ENCODE measurements at regions not wholly inside any gene's neighbourhood (a gene's known extent, or its start where the extent isn't known, plus 50 kb on each side); places are given as distances from the start of the nearest gene placed in this dataset.

DNA sequence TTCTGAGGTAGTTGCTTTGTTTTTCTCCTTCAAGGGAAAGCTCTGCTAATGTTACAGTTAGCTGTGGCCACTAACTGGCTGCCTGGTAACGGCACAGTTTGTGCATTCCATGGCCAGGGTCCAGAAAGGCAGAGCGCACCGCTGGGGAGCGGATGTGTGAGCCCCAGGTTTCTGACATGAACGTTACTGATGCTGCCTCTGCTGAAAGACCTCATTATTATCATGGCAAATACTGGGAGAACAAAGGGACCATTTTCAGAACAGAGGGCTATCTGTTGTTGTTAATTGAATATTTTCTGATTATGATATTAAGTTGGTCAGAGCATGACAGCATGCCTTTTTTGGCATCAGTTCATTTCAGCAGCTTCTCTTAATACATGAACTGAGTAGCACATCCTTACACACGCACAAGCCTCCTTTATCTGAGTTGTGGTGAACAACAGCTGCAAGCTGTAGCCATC is 134.1 kb downstream of the NUDT12 start:
- DNase-seq (ENCODE audit: low read depth, low spot score): no peak

DNA sequence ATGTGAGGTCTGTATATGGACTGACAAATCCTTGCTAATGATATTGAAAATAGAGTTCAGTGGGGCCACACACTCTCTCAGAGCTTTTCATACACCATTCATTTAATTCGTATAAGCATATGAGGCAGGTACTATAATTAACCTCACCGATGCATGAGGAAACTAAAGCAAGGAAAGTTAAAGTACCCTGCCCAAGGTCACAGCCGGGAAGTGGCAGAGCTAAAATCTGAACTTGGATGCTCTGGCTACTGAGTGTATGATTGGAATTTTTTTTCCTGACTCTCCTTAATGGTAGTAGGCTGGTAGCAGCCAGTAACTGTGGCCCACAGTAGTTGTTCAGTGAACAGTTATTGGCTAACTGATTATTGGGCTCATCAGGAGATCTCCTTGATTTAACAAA is 135.3 kb downstream of the NUDT12 start:
- no peak for DNase-seq (ENCODE audit: low read depth, low spot score)

DNA sequence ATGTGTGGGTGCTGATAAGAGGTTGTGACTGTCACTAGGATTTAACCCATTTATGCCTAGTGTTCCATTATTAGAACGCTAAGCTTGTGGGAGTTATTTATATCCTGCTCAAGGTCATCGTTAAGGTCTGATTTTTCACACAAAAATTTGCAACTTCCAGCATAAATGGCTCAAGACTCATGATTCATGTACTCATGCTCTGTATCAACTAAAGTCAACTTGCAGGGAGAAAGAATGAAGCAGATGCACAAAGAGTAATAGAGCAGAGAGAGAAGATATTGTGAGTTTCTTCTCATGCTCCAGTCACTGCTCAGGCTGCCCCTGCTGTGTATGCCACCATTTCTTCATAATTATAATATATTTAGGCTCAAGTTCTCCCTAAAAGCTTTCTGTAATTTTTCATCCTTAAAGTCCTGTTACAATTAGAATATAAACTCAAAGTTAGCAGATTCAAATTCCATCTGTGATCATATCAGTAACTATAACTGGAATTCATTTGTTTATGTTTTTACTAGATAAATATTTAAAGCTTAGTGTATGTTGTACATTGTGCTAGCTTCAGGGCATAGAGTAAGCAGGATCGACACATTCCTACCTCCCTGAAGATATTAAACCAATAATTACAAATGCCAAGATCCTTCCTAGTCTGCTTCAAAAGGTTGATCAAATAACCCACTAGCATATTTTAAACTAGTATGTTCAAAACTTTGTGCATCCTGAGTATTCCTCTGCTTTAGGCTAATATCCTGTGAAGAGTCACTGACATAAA is 136.7 kb downstream of the NUDT12 start:
- no peak for DNase-seq (ENCODE audit: low read depth, low spot score)

DNA sequence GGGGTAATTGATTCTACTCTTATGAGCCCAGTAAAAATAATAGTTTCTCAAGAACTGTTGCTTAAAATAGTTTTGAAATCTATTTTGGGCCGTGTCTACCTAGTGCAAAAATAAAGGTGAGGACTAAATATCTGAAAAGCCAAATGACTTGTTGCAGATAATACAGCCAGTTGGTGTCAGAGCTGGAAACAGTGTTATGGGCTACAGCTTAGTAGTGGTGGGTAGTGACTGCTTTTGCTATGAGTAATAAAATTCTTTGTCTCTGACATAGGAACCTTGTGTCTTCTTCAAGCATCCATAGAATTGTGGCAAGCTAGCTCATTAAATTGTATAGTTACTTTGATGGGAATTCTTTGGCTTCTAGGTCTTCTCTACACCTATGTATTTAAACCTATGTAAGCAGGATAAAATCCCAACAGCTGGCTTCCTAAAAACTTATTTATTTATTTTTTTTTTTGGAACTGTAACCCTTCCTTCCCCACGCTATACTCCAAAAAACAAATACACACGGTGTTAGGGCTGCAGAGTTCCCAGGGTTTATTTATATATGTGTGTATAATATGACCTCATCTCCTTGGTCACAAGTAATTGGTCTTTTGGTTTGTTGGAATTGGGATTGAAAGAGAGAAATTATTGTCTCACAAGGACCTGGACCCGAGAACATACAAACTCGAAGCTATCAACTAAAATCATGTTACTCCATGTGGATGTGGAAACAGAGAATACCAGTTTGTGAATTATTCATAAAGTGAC is 138.0 kb downstream of the NUDT12 start:
- DNase-seq (ENCODE audit: low read depth, low spot score): no peak

DNA sequence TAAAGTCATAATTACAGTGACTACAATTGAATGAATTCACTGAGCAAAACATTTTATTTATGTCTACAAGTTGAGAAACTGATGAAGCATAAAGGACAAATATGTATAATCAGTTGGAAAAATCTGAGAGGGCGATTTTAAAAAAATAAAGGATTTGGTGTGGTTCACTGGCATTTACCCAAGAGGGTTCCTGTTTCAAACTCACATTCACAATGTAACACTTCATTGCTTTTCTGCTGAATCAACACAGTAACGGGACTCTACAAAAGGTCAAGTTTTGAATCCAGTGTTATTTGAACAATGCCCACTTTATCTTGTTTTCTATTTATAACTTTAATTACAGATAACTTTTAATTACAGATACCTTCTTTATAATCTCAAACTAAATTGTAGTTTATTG is 138.6 kb downstream of the NUDT12 start:
- DNase-seq (ENCODE audit: low read depth, low spot score): no peak

DNA sequence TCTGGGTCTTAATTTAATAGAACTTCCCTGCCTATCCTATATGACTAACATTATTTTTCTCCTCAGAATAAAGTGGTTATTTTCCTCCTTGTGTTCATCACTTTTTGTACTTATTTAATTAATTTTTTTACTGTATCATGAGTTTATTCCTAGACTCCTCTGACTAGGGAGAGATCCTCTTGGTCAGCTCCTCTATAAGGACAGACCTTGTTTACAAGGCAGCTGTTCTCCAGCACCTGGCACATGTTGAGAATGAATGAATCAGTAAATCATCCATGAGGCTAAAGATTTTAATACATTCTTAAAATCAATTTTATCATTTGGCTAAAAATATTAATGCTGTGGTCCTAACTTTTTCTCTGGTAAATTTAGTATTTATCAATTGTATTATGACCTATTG is 139.8 kb downstream of the NUDT12 start:
- DNase-seq (ENCODE audit: low read depth, low spot score): no peak

DNA sequence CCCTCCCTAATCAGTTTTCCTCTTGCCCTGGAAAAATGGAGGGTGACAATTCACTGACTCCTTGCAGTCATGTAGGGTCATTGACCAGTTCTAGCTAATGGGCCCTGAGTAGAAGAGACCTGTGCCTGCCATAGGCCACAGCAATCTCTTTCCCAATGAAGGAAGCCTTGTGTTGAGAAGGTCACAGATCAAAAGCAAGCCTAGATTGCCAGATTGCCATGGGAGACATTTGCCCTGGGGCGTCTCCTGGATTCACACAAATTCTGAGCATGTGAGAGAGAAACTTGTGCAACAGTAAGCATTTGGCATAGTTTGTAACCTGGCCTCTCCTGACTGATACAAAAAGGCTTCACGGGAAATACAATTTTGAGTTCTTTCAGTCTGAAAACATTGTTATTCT is 148.0 kb downstream of the NUDT12 start:
- peak; percentile 73 for DNase-seq (ENCODE audit: low read depth, low spot score)

DNA sequence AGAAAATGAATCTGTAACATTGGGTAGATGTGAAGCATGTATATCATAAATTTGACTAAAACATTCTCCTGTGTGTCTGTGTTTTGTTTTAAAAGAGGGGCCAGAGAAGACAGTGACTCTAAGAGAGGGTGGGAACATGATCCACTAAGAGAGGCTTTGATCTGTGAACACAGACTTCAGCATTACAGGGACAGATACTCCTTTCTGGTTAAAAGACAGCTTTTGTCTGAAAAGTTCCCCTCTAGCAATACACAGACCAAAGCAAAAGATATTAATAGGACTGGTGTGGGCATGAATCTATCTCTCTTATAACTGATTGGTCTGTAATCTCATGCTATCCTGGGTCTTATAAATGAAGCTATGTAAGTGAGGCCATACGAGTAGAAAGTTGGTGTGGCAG is 150.9 kb downstream of the NUDT12 start:
- no peak for DNase-seq (ENCODE audit: low read depth, low spot score)

DNA sequence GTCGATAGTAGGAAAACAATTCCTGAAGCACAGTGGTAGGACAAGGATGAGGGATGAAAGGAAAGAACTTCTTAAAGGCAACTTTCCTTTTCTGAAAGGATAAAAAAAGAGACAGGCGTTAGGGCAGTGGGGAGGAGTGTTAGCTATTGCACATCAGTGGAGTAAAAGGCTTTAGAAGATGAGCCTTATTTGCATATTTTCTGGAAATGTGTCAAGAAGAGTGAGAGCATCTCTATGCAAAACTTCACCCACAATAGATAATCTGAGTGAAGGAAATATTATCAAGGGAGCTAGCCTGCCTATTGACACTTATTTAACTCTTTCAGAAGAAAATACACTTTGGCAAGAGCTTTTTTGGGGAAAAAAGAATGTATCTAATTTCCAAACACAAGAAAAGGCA is 151.6 kb downstream of the MACIR start:
- no peak for DNase-seq (ENCODE audit: low read depth, low spot score)

DNA sequence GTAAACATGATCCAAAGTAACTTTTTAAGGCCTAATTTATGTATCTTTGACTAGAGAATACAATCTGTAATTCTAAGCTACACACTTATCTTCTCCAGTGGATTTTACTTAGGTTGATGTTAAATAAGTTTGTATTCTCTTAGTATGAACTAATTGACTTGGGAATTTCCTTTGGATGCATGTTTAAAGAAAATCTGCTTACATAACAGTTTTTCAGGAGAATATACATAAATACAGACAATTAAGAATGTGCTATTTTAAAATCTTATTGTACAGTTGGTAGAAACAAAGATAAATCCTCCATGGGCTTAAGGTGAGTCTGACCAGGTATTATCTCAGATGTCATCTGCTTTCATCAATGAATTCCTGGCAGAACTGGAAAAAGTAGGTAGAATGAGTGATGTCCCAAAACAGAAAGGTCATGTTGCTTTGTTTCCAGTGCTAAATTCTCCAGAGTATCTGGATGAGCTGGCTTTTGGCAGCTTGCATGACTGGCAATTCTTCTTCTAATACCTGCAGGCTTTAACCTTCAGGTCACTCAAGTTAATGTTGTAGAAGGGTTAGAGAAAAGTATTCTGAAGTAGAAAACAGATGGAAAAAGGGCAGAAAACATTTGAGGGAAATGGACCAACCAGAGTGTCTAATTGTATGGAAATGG is 150.6 kb downstream of the MACIR start:
- DNase-seq (ENCODE audit: low read depth, low spot score): peak; percentile 26

DNA sequence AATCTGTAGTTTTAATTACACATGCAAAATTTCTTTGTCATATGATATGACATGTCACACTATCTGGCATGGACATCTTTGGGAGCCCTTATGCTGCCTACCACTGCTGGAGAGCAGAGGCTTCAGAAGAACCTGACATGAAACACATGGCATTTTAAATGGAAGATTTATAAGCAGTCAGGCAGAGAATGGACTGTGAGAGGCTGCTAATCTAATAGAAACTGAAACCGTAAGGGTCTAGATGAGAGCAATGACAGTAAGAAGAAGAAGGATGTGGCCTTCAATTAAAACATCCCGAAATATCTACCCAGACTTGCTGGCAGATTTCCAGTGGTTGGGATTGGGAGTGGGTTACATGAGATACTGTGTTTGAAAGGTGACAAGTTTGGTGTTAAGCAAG is 149.8 kb downstream of the MACIR start:
- no peak for DNase-seq (ENCODE audit: low read depth, low spot score)

DNA sequence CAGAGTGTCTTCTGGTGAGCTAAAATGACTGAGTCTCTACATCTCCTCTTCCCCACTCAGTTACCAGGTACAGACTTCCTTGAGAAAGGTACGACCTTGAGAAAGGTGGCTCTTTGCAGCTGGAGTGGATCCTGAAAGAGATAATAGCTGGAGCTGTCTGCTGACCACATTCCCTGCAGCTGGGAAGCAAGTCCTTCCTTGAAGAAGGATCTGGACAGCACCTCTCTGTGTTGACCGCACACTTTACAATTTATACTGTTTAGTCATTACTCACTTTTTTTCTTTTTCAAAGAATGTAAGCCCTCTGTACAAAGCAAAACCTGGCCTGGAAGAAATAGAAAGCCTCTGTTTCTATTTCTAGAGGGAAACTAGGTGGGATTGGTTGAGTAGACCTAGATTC is 148.8 kb downstream of the MACIR start:
- DNase-seq (ENCODE audit: low read depth, low spot score): no peak

DNA sequence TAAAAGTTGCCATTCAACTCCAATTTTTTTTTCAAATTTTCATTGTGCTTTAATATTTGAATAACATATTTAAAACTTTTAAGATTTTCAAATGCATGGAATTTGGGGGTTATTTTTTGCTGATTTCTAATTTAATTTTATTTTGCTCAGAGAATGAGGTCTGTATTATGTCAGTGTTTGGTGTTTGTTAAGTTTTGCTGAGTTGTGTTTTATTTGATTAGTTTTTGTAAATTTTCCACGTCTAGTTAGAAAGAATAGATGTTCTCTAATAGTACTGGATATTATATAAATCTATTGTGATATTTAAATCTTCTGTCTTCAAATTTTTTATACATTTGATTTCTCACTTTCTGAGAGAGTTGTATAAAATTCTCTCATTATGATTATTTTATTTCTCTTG is 145.9 kb downstream of the MACIR start:
- DNase-seq (ENCODE audit: low read depth, low spot score): no peak

DNA sequence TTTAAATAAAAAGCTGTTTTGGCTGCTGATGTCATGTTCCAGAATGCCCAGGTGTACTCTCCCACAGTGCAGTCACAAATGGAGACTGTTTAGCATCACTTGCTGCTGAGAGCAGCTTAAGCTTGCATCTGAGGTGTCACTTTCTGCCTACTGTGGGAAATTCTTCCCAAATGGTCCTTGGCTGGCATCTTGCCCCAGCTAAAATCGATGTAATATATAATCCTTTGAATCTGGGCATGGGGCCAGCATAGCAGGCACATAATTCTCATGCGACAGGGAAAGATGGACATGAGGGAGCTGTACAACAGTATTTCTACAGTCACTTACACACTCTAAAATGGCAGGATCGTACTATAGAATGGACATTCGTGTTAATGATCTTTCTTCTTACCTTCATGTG is 144.3 kb downstream of the MACIR start:
- no peak for DNase-seq (ENCODE audit: low read depth, low spot score)

DNA sequence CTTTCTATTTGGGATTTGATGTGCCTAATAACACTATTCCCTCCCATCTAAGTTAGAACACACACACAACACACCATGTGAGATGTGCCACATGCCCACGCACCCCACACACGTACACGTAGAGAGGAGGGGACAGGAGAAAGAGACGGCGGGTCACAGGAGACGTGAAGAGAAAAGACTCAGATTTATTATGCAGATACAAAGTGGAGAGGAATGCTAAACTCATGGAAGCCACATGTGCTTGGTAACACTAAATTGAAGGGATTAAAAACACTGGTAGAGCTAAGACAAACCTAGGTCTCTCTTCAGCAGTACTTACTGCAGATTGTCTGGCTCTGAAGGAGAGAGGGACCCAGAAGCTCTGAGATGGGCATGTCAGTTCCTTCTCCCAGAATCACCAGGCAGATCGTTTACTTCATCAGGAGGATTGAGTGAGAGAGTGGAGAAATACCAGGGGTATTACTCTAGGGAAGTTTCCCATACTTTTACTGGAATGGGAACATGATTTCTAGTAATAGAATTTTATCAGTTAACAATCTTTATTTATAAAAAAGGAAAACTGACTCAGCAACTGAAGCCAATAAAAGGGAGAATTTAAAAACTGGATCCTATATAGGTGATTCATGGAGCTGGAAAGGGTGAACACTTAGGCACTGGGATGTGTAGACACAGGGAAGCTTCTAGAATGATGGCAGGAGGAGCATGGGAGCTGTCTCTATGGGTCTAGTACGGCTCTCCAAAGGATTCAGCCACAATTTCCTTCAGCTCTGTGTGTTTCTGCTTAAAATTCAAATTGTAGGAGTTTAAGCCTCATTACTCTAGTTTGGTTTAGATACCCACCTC is 139.4 kb downstream of the MACIR start:
- no peak for DNase-seq (ENCODE audit: low read depth, low spot score)

DNA sequence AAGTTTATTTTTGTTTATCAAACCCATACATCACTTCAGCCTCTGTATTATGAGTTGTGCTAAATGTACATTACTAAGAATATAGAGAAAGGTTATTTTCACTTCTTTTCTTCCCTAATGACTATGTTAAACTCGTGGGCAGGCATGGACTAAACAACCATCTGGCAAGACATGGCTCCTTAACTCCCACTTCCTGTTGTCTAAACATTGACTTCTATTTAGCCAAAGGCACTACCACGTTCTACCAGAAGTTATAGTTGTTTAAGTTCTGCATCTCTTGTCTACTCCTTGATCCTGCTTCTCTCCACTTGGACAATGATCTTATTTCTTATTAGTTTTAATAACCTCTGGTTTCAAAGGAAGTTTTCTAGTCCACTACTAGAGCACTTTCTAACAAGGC is 136.1 kb downstream of the MACIR start:
- no peak for DNase-seq (ENCODE audit: low read depth, low spot score)

DNA sequence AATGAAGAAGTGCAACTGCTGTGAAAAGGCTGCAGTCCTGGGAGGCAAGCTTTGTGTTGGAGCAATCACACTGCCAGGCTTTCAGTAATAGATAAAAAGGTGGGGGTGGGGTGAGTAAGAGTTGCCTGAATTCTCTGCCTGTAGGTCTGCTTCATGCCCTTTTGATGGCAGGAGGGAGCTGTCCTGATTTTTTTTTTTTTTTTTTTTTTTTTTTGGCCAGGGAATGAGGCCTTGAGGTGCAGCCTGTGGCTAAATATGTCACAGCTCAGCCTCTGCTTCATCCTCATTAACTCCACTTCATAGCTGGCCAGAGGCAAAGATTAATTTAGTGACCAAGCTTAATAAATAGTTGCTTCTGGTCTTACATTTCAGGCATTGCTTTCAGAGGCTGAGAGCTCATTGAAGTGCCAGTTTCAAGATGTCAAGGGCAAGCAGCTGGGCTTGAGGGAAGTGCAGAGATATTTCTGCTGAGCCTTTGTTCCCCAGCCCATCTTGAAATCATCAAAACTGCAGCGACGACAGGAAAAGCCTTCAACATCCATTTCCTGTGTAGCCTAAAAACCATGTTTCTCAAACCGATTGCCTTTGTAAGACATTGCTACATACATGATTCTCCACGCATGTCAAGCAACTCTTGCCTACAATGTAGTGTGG is 134.7 kb downstream of the MACIR start:
- DNase-seq (ENCODE audit: low read depth, low spot score): peak; percentile 73

DNA sequence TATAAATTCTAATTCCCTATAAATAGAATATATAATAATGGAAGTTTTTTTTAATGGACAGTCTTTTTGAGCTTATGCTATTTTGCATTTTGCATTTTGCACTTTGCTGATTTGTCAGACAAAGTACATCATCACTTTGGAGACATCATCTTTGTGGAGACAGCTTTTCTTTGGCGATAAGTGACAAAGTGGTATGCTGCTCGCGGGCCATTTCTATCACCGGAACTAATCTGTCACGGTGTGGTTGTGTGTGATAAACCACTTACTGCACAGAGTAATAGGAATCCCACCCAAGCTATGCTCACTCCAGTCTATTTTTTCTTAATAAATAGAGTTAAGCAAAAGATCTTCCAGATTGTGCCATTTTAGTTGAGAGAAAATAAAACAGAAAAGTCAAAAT is 133.1 kb downstream of the MACIR start:
- no peak for DNase-seq (ENCODE audit: low read depth, low spot score)

DNA sequence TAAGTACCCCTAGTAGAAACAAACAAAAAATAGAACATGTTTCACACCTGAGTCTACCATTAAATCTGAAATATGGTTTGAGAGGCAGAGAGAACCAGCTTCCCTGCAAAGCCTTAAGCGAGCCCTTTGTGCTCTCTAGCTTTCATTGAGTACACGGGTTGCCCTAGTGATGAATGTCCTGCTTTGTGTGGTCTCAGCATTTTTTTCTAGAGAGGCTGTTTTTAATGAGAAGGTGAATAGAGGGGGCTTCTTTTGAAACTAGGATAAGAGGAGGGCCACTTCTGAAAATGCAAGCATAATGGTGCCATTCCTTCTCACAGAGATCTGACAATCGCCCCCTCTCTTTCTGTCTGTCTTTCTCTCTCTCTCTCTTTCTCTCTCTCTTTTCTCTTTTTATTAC is 131.3 kb downstream of the MACIR start:
- no peak for DNase-seq (ENCODE audit: low read depth, low spot score)

DNA sequence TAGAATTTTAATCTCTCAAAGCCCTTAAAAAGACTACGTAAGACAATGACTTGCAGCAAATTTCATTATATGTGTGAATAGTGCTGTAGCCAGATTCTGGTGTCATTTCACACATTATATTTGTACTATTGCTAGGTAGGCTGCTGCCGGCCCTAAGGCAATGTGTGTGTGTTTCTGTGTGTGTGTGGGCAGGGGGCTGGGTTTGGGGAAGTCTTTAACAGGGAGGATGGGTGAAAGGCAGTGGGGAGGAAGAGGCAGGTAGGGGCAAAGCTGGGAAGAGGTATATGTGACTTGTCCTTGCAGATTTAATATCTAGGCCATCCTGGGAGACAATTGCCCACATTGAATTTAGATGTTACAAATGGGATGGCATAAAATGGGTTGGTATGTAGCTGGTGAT is 130.8 kb downstream of the MACIR start:
- DNase-seq (ENCODE audit: low read depth, low spot score): no peak

DNA sequence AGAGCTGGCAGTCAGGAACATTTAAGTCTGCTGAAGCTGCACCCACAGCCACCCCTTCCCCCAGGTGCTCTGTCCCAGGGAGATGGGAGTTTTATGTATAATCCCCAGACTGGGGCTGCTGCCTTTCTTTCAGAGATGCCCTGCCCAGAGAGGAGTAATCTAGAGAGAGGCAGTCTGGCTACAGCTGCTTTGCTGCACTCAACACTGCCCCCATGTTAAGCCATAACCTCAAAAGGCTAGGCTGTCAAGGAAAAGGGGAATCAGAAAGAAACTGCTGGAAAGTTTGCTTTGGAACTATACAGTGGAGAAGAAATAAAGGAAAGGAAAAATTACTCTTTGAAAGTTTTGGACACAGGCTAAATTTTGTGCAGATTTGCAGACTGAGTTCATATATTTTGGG is 127.2 kb downstream of the MACIR start:
- no peak for DNase-seq (ENCODE audit: low read depth, low spot score)
